GM18951 (cell line): ENCODE measurements at regions not wholly inside any gene's neighbourhood (a gene's known extent, or its start where the extent isn't known, plus 50 kb on each side); places are given as distances from the start of the nearest gene placed in this dataset.
"Not testable (repeated sequence)": the region's sequence is repeated elsewhere in the genome, so short reads cannot be mapped to it uniquely, and the experiment has no call there.

Experiments used
- POLR2A ChIP-seq: IDR thresholded peaks from 4 replicates; pipeline ENCODE4 v1.6.1; 2011; ENCODE audit warnings: mild to moderate bottlenecking; ENCODE audit not compliant: insufficient read length, insufficient read depth; ENCODE audit errors: extremely low read depth
- in situ Hi-C: fragments of 300-500 bp; cut with MboI; formaldehyde crosslinking; loops from one replicate; pipeline ENCODE4 v1.12.0; 2022; ENCODE audit warnings: low sequenced_read_pairs, mixed read lengths, inconsistent platforms; ENCODE audit not compliant: unreplicated experiment

DNA sequence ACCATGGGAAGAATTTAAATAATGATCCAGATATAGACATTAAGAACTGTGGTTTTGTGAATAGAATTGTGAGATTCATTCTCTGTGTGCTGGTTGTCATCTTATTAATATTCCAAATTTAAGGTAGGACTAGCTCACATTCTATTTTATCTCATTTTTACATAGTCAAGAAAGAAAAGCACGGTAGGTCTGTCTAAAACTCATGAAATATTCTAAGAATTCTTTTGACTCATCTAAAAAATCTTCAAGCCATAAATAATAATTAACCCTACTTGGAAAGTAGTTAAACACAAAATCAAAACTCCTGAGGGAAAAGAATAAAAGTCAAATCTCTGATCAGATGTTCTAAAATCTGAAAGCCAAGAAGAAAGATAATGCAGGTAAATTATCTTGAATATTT lies 388.8 kb upstream of the CHAC2 start:
- no peak for TF ChIP-seq POLR2A
- in situ Hi-C loops: no loop called here

DNA sequence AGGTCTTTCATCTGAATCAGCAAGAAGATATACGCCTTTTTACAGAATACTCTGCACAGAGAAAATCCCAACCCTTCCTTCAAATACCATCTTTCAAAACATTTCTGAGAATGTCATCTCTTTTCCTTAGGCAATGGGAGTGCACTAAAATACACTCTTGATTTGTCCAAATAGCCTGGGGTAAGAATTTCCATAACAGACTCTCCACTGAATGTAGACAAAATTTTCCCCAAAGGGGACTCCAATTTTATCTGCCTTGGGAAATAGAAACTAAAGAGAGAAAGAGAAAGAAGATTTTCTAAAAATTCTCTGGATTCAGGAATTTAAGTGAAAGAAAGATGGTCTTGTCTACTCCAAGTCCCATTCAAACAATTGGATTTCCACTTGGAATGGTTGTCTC lies 394.5 kb upstream of the CHAC2 start:
- TF ChIP-seq POLR2A: no peak
- in situ Hi-C loops: no loop called here

DNA sequence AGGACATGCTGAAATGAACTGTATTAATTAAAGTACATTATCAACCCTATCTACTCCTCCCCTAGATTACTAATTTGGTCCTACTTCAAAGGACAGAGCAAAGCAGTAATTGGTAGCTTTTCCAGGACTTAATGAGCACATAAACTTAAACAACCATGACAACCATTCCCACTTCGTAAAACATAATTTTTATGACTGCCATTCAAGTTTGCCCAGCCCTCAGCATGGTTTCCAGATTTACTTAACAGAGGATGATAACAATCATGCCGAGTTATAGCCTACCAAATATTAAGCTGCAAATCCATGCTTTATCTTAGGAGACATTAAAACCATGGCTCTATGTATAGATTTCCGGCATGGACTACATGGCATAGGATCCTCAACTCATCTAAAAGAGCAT lies 401.1 kb upstream of the CHAC2 start:
- in situ Hi-C loops: no loop called here
- no peak for TF ChIP-seq POLR2A

GRCh38 chr2:53362934-53363333 lies 404.7 kb upstream of the CHAC2 start:
- in situ Hi-C loops: no loop called here
- no peak for TF ChIP-seq POLR2A

- no peak for TF ChIP-seq POLR2A
- in situ Hi-C loops: no loop called here
Measured at GRCh38 chr2:53356291-53356905, 411.2 kb upstream of the CHAC2 start.

DNA sequence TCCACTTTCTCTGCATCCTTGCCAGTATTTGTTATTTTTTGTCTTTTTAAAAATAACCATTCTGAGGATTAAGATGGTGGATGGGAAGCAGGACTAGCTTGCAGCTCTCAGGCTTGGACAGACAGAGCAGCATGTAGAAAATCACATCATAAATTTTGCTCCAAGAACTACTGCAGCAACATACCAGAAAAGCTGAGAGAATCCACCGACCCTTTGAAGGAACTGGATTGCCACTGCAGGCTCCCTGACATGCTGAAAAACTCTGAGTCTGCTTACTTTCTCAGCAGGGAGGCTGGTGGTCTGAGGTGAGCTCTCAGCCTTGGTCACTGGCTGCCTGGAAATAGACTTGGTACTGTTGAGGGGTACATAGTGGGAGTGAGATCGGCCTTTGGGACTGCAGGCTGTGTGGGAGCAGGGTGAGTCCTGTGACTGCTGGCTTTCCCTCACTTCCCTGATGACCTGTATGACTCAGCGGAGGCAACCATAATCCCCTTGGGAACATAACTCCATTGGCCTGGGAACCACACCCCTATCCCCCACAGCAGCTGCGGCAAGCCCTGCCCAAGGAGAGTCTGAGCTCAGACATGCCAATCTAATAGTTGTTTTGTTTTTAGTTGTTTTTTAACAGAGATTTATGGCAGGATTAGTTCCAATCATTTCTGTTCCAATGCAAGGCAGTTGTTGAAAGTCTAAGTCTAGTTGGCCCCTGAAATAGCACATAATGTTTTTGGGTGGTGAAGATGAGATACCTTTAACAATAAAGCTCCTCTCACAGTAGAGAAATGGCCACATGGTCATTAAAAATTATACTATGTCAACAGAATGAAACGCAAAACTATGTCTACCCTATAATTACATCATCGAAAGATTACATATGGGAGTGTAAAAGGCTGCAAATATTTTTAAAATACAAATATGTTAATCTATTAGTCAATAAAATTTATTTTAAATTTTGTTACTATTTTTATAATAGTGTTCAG lies 414.2 kb upstream of the CHAC2 start:
- TF ChIP-seq POLR2A: no peak
- in situ Hi-C loops: no loop called here

DNA sequence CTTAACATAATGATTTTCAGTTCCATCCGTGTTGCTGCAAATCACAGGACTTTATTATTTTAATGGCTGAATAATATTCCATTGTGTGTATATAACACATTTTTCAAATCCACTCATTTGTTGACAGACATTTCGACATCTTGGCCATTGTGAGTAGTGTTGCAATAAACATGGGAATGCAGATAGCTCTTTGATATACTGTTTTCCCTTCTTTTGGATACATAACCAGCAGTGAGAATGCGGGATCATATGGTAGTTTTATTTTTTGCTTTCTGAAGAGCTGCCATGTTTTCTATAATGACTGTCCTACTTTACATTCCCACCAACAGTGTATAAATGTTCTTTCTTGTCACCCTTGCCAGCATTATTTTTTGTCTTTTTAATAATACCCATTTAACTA lies 420.3 kb upstream of the CHAC2 start:
- in situ Hi-C loops: no loop called here
- no peak for TF ChIP-seq POLR2A

GRCh38 chr2:53342248-53342647 lies 425.4 kb upstream of the CHAC2 start:
- no peak for TF ChIP-seq POLR2A

DNA sequence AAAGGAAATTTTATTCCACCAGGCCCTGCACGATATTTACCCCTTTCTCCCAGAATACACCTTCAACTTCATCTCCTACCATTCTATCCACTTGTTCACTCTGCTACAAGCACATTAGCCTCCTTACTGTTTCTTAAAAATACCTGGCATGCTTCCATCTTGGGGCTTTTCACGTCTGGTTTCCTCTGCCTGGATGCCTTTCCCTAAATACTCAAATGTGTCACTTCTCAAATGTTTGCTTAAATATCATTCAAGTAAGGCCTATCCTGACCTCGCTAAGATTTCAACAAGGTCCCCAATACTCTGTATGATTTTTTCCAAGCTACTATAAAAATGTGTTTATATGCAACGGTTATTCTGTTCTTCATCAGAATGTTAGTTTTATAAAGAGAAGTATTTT lies 433.0 kb upstream of the CHAC2 start:
- in situ Hi-C loops: no loop called here
- no peak for TF ChIP-seq POLR2A

More at GRCh38 chr2:53342248-53342647, 425.4 kb upstream of the CHAC2 start:
- in situ Hi-C loops: no loop called here

- no peak for TF ChIP-seq POLR2A
- in situ Hi-C loops: no loop called here
Measured at GRCh38 chr2:53331667-53332066, 435.9 kb upstream of the CHAC2 start.

DNA sequence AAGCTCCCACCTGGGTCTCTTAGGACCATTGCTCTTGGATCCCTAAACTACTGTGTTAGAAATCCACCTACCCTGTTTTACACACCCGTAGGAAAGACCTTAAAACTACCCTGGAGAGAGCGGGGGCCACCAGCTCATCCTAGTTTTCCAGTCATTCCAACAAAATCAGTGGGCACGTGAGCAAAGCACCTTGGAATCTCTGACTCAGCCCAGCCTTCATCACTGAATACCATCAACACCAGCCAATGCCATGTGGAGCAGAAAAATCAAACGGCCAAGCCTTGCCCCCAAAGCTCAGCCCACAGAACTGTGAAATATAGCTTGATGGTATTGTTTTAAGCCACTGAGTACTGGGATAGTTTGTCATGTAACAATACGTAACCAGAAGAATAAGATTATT lies 449.7 kb upstream of the CHAC2 start:
- TF ChIP-seq POLR2A: no peak
- in situ Hi-C loops: no loop called here

GRCh38 chr2:53315149-53315548 lies 452.5 kb upstream of the CHAC2 start:
- no peak for TF ChIP-seq POLR2A
- in situ Hi-C loops: no loop called here

DNA sequence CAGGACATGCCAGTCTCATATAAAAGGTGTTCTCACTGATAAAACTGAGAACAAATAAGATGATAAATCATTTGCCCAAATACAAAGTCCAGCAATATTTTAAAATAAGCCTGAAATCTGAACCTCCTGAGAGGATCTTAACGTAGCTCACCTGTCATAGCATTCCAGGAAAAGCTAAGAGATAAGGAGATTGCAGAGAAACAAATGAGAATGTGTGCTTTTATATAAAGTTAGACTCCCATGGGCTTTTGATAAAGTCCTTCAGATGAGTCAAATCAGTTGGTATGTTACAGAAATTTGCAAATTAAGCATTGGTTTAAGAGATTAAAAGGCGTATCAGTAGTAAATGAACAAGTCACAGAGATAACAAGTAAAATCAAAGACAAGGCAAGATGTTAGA lies 452.9 kb upstream of the CHAC2 start:
- TF ChIP-seq POLR2A: no peak
- in situ Hi-C loops: no loop called here

GRCh38 chr2:53313644-53314043 lies 454.0 kb upstream of the CHAC2 start:
- in situ Hi-C loops: not testable (repeated sequence)
